Omental fat pad (tissue), 3 donors: ENCODE measurements at regions not wholly inside any gene's neighbourhood (a gene's known extent, or its start where the extent isn't known, plus 50 kb on each side); places are given as distances from the start of the nearest gene placed in this dataset.

ENCODE experiments used
- ATAC-seq: fragments of 150-250 bp; one replicate; pipeline ENCODE4 v1.9.1; 2016; ENCODE audit warnings: mild to moderate bottlenecking, moderate library complexity; ENCODE audit not compliant: low FRiP score
- DNase-seq: peaks from one replicate; pipeline ENCODE4 v3.0.0-alpha.2; 2019; ENCODE audit warnings: low spot score
- CTCF ChIP-seq, 3 donors: fragments of 450-650 bp; IDR thresholded peaks; one replicate each; pipeline ENCODE4 v1.5.1; 2016 to 2017; ENCODE audit warnings: antibody characterized with exemption in 3 of 3, mild to moderate bottlenecking in 3 of 3, moderate library complexity in 2 of 3

GRCh38 chr5:85225388-85225787, 840.7 kb upstream of the EDIL3 start:
- no peak for DNase-seq
- no peak for TF ChIP-seq CTCF (IDR thresholded peaks at IDR 0.05)
- no peak for ATAC-seq

GRCh38 chr5:85249204-85249603, 864.5 kb upstream of the EDIL3 start:
- no peak for DNase-seq
- no peak for TF ChIP-seq CTCF (IDR thresholded peaks at IDR 0.05)
- no peak for ATAC-seq

- TF ChIP-seq CTCF (IDR thresholded peaks at IDR 0.05): no peak
- ATAC-seq: no peak
- DNase-seq: no peak
These were observed 878.4 kb upstream of the EDIL3 start for GRCh38 chr5:85263125-85263524.

- no peak for ATAC-seq
- TF ChIP-seq CTCF (IDR thresholded peaks at IDR 0.05): no peak
- DNase-seq: no peak
These were observed 882.0 kb upstream of the EDIL3 start for GRCh38 chr5:85266692-85267091.

GRCh38 chr5:85268194-85268593, 883.5 kb upstream of the EDIL3 start:
- TF ChIP-seq CTCF (IDR thresholded peaks at IDR 0.05): no peak
- no peak for ATAC-seq

GRCh38 chr5:85278193-85278592, 893.5 kb upstream of the EDIL3 start:
- DNase-seq (no peak), ATAC-seq (no peak)
- TF ChIP-seq CTCF (IDR thresholded peaks at IDR 0.05): no peak

More at GRCh38 chr5:85268194-85268593, 883.5 kb upstream of the EDIL3 start:
- DNase-seq: no peak

- TF ChIP-seq CTCF (IDR thresholded peaks at IDR 0.05): no peak
- ATAC-seq (no peak), DNase-seq (no peak)
These were observed 904.2 kb upstream of the EDIL3 start for GRCh38 chr5:85288914-85289313.
